OCI-LY3 (cell line): ENCODE measurements at regions not wholly inside any gene's neighbourhood (a gene's known extent, or its start where the extent isn't known, plus 50 kb on each side); places are given as distances from the start of the nearest gene placed in this dataset.

ENCODE experiments used
- H2AFZ ChIP-seq: fragments of 200-600, 300-600 bp; shearing (Covaris generic); 2 replicates; pipeline ENCODE4 v1.6.0; 2014; ENCODE audit warnings: antibody characterized with exemption, low read depth, low read length
- H3K27ac ChIP-seq: fragments of 200-600, 300-600 bp; sonication (generic); 2 replicates; pipeline ENCODE4 v1.5.1; 2014; ENCODE audit warnings: mild to moderate bottlenecking, low read length, moderate library complexity, mixed read lengths
- H3K27me3 ChIP-seq: fragments of 200-600, 300-600 bp; sonication (generic); 2 replicates; pipeline ENCODE4 v1.6.1; 2014; ENCODE audit warnings: low read depth, low read length, mixed read lengths
- H3K36me3 ChIP-seq: fragments of 200-600, 300-600 bp; sonication (generic); replicated peaks from 2 replicates; pipeline ENCODE3; 2014; ENCODE audit warnings: low read depth, low read length, mixed read lengths
- H3K4me1 ChIP-seq: fragments of 300-600, 200-600 bp; sonication (generic); 2 replicates; pipeline ENCODE4 v1.6.1; 2014; ENCODE audit warnings: low read length, mixed read lengths
- H3K4me2 ChIP-seq: fragments of 200-600, 300-600 bp; sonication (generic); 2 replicates; pipeline ENCODE4 v1.6.1; 2014; ENCODE audit warnings: low read length, mixed read lengths
- H3K4me3 ChIP-seq: fragments of 300-600, 200-600 bp; sonication (generic); 2 replicates; pipeline ENCODE4 v1.5.1; 2014; ENCODE audit warnings: antibody characterized with exemption, mild to moderate bottlenecking, low read length, moderate library complexity
- H3K79me2 ChIP-seq: fragments of 300-600, 200-600 bp; shearing (Covaris generic); 2 replicates; pipeline ENCODE4 v1.6.1; 2014; ENCODE audit warnings: mild to moderate bottlenecking, low read length, mixed read lengths
- H3K9ac ChIP-seq: fragments of 300-600, 200-600 bp; shearing (Covaris generic); 2 replicates; pipeline ENCODE4 v1.6.0; 2014; ENCODE audit warnings: mild to moderate bottlenecking, low read length, moderate library complexity
- H3K9me3 ChIP-seq: fragments of 200-600, 300-600 bp; shearing (Covaris generic); 2 replicates; pipeline ENCODE4 v1.6.1; 2014; ENCODE audit warnings: low read length, mixed read lengths; ENCODE audit not compliant: insufficient read depth
- H4K20me1 ChIP-seq: fragments of 200-600, 300-600 bp; sonication (generic); 2 replicates; pipeline ENCODE4 v1.6.1; 2016; ENCODE audit warnings: low read length, mixed read lengths; ENCODE audit not compliant: insufficient read depth
- EZH2phosphoT487 ChIP-seq: fragments of 200-600 bp; shearing (Covaris generic); IDR thresholded peaks from 2 replicates; pipeline ENCODE4 v1.6.1; 2018; ENCODE audit warnings: antibody characterized with exemption, mixed run types, low read depth
- TF ChIP-seq, protein P1 (sequence below): fragments of 200-600, 300-600 bp; sonication (generic); IDR thresholded peaks from 2 replicates; pipeline ENCODE4 v1.5.1; 2014; ENCODE audit warnings: antibody characterized with exemption, low read length, low read depth

DNA sequence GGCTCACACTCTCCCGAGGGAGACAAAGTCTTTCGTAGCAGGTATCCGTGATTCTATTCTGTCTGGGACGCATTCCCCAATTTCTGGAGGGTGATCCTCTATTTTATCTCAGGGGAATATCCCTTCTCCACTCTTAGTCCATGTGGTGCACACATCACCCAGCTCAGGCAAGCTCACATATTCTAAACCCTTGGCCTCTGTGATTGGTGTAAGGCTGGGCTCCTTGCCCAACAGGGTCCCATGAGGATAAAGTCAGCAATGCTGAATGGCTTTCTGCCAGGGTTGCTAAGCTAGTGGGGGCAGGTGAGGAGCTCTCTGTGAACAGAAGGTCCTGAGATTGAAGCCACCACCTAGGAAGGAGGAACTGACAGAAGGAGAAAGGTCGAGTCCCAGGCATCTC lies 137.2 kb downstream of the CDH26 start:
- no peaks in the 10 kb centered on the region for H3K36me3 ChIP-seq
- H3K4me3 ChIP-seq = no peak overlapping the region

DNA sequence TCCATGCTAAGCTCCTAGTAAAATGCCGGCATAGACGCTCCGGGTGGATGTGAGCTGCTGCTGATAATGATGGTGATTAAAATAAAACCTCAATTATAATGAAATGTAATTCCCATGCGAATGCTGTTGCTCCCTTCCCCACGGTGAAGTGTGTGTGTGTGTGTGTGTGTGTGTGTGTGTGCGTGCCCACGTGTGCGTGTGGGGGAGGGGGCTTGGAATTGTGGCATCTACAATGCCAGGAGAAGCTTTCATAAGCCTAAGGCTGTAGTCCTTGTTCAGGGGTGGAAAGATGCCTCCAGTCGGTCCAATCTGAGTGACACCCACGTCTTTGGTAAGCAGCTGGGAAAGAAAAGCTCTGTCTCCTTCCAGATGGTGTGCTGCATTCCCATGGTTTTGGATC lies 137.9 kb downstream of the CDH26 start:
- H3K79me2 ChIP-seq = no peaks in the 10 kb centered on the region
- TF ChIP-seq EZH2phosphoT487 = no peak
- TF ChIP-seq, protein P1, sequence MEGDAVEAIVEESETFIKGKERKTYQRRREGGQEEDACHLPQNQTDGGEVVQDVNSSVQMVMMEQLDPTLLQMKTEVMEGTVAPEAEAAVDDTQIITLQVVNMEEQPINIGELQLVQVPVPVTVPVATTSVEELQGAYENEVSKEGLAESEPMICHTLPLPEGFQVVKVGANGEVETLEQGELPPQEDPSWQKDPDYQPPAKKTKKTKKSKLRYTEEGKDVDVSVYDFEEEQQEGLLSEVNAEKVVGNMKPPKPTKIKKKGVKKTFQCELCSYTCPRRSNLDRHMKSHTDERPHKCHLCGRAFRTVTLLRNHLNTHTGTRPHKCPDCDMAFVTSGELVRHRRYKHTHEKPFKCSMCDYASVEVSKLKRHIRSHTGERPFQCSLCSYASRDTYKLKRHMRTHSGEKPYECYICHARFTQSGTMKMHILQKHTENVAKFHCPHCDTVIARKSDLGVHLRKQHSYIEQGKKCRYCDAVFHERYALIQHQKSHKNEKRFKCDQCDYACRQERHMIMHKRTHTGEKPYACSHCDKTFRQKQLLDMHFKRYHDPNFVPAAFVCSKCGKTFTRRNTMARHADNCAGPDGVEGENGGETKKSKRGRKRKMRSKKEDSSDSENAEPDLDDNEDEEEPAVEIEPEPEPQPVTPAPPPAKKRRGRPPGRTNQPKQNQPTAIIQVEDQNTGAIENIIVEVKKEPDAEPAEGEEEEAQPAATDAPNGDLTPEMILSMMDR = no peak
- no peak overlapping the region for H3K27ac ChIP-seq
- no peak overlapping the region for H2AFZ ChIP-seq
- H3K4me2 ChIP-seq = no peak overlapping the region
- H3K36me3 ChIP-seq = no peaks in the 10 kb centered on the region
- H3K27me3 ChIP-seq = peaks cover 10% of the 10 kb centered on the region
- H3K9ac ChIP-seq = no peak overlapping the region
- H3K9me3 ChIP-seq = peaks cover 4% of the 10 kb centered on the region; the same call in 1 of the 2 replicates
- H4K20me1 ChIP-seq = no peaks in the 10 kb centered on the region
- H3K4me1 ChIP-seq = no peaks in the 10 kb centered on the region
- no peak overlapping the region for H3K4me3 ChIP-seq

More for the DNA sequence above, 137.2 kb downstream of the CDH26 start:
- H3K9me3 ChIP-seq = peaks cover 4% of the 10 kb centered on the region; the same call in 1 of the 2 replicates
- no peak overlapping the region for H3K27ac ChIP-seq
- H3K4me1 ChIP-seq = no peaks in the 10 kb centered on the region
- H3K9ac ChIP-seq = no peak overlapping the region
- H3K27me3 ChIP-seq = peaks cover 8% of the 10 kb centered on the region
- no peaks in the 10 kb centered on the region for H4K20me1 ChIP-seq
- TF ChIP-seq, protein P1 = no peak
- TF ChIP-seq EZH2phosphoT487 = no peak
- no peak overlapping the region for H3K4me2 ChIP-seq
- no peak overlapping the region for H2AFZ ChIP-seq
- H3K79me2 ChIP-seq = no peaks in the 10 kb centered on the region

GRCh38 chr20:60097285-60097684 lies 139.1 kb downstream of the CDH26 start:
- no peaks in the 10 kb centered on the region for H3K4me1 ChIP-seq
- no peak overlapping the region for H3K9ac ChIP-seq
- peaks cover 4% of the 10 kb centered on the region; the same call in 1 of the 2 replicates for H3K9me3 ChIP-seq
- no peaks in the 10 kb centered on the region for H3K36me3 ChIP-seq
- no peak overlapping the region for H3K4me2 ChIP-seq
- H3K27me3 ChIP-seq = peaks cover 17% of the 10 kb centered on the region
- no peaks in the 10 kb centered on the region for H3K79me2 ChIP-seq
- no peak overlapping the region for H3K4me3 ChIP-seq
- H3K27ac ChIP-seq = no peak overlapping the region
- no peak for TF ChIP-seq EZH2phosphoT487
- TF ChIP-seq, protein P1 = no peak
- no peak overlapping the region for H2AFZ ChIP-seq
- H4K20me1 ChIP-seq = no peaks in the 10 kb centered on the region

GRCh38 chr20:60100780-60101179 lies 142.6 kb downstream of the CDH26 start:
- TF ChIP-seq EZH2phosphoT487 = no peak
- TF ChIP-seq, protein P1 = no peak
- peaks cover 17% of the 10 kb centered on the region for H3K27me3 ChIP-seq

More at GRCh38 chr20:60100780-60101179, 142.6 kb downstream of the CDH26 start:
- Histone ChIP-seq H3K4me2 (no peak overlapping the region), H3K27ac (no peak overlapping the region), H4K20me1 (no peaks in the 10 kb centered on the region), H3K9me3 (peaks cover 4% of the 10 kb centered on the region; the same call in 1 of the 2 replicates), H3K4me3 (no peak overlapping the region), H3K36me3 (no peaks in the 10 kb centered on the region), H3K9ac (no peak overlapping the region), H3K4me1 (no peaks in the 10 kb centered on the region), H2AFZ (no peak overlapping the region), H3K79me2 (no peaks in the 10 kb centered on the region)
